Thoracic aorta (tissue), 2 donors: ENCODE measurements at regions not wholly inside any gene's neighbourhood (a gene's known extent, or its start where the extent isn't known, plus 50 kb on each side); places are given as distances from the start of the nearest gene placed in this dataset.
"Not testable (repeated sequence)": the region's sequence is repeated elsewhere in the genome, so short reads cannot be mapped to it uniquely, and the experiment has no call there.

Experiments
- ATAC-seq: fragments of 150-250 bp; one replicate; pipeline ENCODE4 v1.8.0; 2017; ENCODE audit warnings: low read depth; ENCODE audit not compliant: insufficient number of reproducible peaks, low FRiP score
- DNase-seq: peaks from one replicate; pipeline ENCODE4 v3.0.0-alpha.2; 2020; ENCODE audit warnings: low spot score
- H3K27ac ChIP-seq, 2 donors: fragments of 200-600 bp; sonication (generic); 1 replicate in 1 of 2; 2 replicates in 1 of 2; pipeline ENCODE4 v1.5.1; 2016; ENCODE audit warnings: mild to moderate bottlenecking in 2 of 2, moderate library complexity in 2 of 2
- H3K27me3 ChIP-seq: fragments of 200-600 bp; sonication (generic); replicated peaks from 2 replicates; pipeline ENCODE4 v1.6.0; 2016; ENCODE audit warnings: mild to moderate bottlenecking; ENCODE audit not compliant: insufficient read depth
- H3K36me3 ChIP-seq: fragments of 200-600 bp; sonication (generic); one replicate; pipeline ENCODE4 v1.5.1; 2016
- H3K4me1 ChIP-seq, 2 donors: fragments of 200-600 bp; sonication (generic); 1 replicate in 1 of 2; 2 replicates in 1 of 2; pipeline versions ENCODE4 v1.5.1 to v1.6.0; 2016; ENCODE audit warnings: low read depth in 2 of 2, mild to moderate bottlenecking in 1 of 2; ENCODE audit not compliant: control insufficient read depth in 1 of 2
- H3K4me3 ChIP-seq: fragments of 200-600 bp; sonication (generic); 2 replicates; pipeline ENCODE4 v1.5.1; 2016; ENCODE audit warnings: mild to moderate bottlenecking
- H3K9me3 ChIP-seq: fragments of 200-600 bp; sonication (generic); 2 replicates; pipeline ENCODE4 v1.5.1; 2016
- CTCF ChIP-seq: fragments of 200-600 bp; sonication (generic); IDR thresholded peaks from one replicate; pipeline ENCODE4 v1.5.1; 2019; ENCODE audit warnings: antibody characterized with exemption

GRCh38 chr13:39835253-39835652 lies 179.8 kb downstream of the COG6 start:
- Histone ChIP-seq H3K27me3 (no peaks in the 10 kb centered on the region), H3K27ac (no peak overlapping the region), H3K4me3 (no peak overlapping the region), H3K9me3 (no peaks in the 10 kb centered on the region), H3K4me1 (peaks cover 0 to 7% of the 10 kb centered on the region in 2 donors), H3K36me3 (no peaks in the 10 kb centered on the region)
- ATAC-seq (no peak), DNase-seq (no peak)
- TF ChIP-seq CTCF = no peak

- no peak overlapping the region for H3K27ac ChIP-seq
- H3K9me3 ChIP-seq = no peaks in the 10 kb centered on the region
- no peaks in the 10 kb centered on the region for H3K27me3 ChIP-seq
- TF ChIP-seq CTCF = no peak
- H3K4me1 ChIP-seq = peaks cover 0 to 7% of the 10 kb centered on the region in 2 donors
- DNase-seq (no peak), ATAC-seq (no peak)
- no peaks in the 10 kb centered on the region for H3K36me3 ChIP-seq
- no peak overlapping the region for H3K4me3 ChIP-seq
Measured at GRCh38 chr13:39836038-39836437, 180.6 kb downstream of the COG6 start.

GRCh38 chr13:39837866-39838265 lies 182.4 kb downstream of the COG6 start:
- H3K27me3 ChIP-seq, H3K36me3 ChIP-seq, H3K9me3 ChIP-seq, DNase-seq, H3K27ac ChIP-seq, H3K4me1 ChIP-seq, ATAC-seq, H3K4me3 ChIP-seq: not testable (repeated sequence)

- Histone ChIP-seq H3K27ac (no peak overlapping the region), H3K36me3 (no peaks in the 10 kb centered on the region), H3K4me1 (peaks cover 0 to 5% of the 10 kb centered on the region in 2 donors), H3K4me3 (no peak overlapping the region), H3K27me3 (no peaks in the 10 kb centered on the region), H3K9me3 (no peaks in the 10 kb centered on the region)
- DNase-seq (no peak), ATAC-seq (no peak)
- no peak for TF ChIP-seq CTCF
Measured at GRCh38 chr13:39840201-39840600, 184.7 kb downstream of the COG6 start.

- no peaks in the 10 kb centered on the region for H3K27me3 ChIP-seq
- H3K36me3 ChIP-seq = no peaks in the 10 kb centered on the region
- no peak overlapping the region for H3K27ac ChIP-seq
- no peak overlapping the region for H3K4me3 ChIP-seq
- H3K4me1 ChIP-seq = no peaks in the 10 kb centered on the region
- no peak for ATAC-seq
- H3K9me3 ChIP-seq = no peaks in the 10 kb centered on the region
- no peak for TF ChIP-seq CTCF
- DNase-seq = no peak
Measured at GRCh38 chr13:39847336-39847735, 191.9 kb downstream of the COG6 start.

GRCh38 chr13:39855236-39855635 lies 199.8 kb downstream of the COG6 start:
- DNase-seq (no peak), ATAC-seq (no peak)
- TF ChIP-seq CTCF = no peak
- Histone ChIP-seq H3K27ac (no peak overlapping the region), H3K4me3 (no peak overlapping the region), H3K4me1 (no peaks in the 10 kb centered on the region), H3K36me3 (no peaks in the 10 kb centered on the region), H3K27me3 (no peaks in the 10 kb centered on the region), H3K9me3 (peaks cover 3% of the 10 kb centered on the region)
